ENCODE measurements at regions not wholly inside any gene's neighbourhood (a gene's known extent, or its start where the extent isn't known, plus 50 kb on each side); places are given as distances from the start of the nearest gene placed in this dataset.

DNA sequence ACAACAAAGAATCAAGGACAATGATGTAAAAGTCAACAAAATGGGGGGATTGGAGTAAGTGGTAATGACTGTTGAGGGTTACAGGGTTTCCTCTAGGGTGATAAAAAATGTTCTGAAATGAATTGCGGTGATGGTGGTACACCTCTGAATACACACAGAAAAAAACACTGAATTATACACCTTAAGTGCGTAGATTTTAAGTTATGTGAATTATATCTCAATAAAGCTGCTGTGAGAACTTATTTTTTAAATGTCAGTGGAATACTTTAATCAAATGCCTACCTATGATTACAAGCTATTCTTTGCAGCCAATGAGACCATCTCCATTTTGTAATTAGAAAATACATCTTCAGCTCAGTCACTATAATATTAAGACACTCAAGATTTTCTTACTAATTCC, 53.5 kb downstream of the ZNF608 start:
- TF ChIP-seq, protein P1, sequence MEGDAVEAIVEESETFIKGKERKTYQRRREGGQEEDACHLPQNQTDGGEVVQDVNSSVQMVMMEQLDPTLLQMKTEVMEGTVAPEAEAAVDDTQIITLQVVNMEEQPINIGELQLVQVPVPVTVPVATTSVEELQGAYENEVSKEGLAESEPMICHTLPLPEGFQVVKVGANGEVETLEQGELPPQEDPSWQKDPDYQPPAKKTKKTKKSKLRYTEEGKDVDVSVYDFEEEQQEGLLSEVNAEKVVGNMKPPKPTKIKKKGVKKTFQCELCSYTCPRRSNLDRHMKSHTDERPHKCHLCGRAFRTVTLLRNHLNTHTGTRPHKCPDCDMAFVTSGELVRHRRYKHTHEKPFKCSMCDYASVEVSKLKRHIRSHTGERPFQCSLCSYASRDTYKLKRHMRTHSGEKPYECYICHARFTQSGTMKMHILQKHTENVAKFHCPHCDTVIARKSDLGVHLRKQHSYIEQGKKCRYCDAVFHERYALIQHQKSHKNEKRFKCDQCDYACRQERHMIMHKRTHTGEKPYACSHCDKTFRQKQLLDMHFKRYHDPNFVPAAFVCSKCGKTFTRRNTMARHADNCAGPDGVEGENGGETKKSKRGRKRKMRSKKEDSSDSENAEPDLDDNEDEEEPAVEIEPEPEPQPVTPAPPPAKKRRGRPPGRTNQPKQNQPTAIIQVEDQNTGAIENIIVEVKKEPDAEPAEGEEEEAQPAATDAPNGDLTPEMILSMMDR (conservative IDR thresholded peaks at IDR 0.05; ENCODE audit: control insufficient read depth, insufficient read depth, low read depth, low read length) = no peak
- DNase-seq (ENCODE audit: low read depth) = no peak
- no peak overlapping the region for H3K4me3 ChIP-seq (ENCODE audit: control insufficient read depth, low read depth, low read length)

DNA sequence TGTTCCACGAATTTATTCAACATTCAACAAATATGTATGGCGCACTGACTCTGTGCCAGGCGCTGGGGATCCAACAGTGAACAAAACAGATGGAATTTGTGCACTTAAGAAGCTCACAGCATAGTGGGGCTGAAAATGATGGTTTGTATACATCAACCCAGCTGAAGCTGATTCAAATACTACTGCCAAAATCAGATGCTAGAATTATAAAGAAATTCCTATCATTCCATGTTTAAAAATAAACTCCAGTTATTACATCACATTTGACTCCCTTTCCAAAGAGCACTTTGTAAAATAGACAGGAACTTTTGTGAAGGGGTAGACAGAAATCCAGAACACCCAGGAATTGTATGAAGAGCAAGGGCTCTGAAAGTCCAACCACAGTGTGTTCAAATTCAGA, 54.1 kb downstream of the ZNF608 start:
- H3K4me3 ChIP-seq (ENCODE audit: control insufficient read depth, low read depth, low read length) = no peak overlapping the region
- TF ChIP-seq, protein P1 (conservative IDR thresholded peaks at IDR 0.05; ENCODE audit: control insufficient read depth, insufficient read depth, low read depth, low read length) = no peak
- DNase-seq (ENCODE audit: low read depth) = peak; percentile 12

DNA sequence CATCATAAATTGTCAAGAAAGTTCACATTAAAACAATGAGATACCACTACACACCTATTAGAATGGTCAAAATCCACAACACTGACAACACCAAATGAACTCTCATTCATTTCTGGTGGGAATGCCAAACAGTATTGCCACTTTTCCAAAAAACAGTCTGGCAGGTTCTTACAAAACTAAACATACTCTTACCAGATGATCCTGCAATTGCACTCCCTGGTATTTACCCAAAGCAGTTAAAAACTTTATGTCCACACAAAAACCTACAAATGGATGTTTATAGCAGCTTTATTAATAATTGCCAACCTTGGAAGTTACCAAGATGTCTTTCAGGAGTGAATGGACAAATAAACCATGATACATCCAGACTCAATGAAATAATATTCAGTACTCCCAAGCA, 56.8 kb downstream of the ZNF608 start:
- no peak for DNase-seq (ENCODE audit: low read depth)
- TF ChIP-seq, protein P1 (conservative IDR thresholded peaks at IDR 0.05; ENCODE audit: control insufficient read depth, insufficient read depth, low read depth, low read length) = no peak
- no peak overlapping the region for H3K4me3 ChIP-seq (ENCODE audit: control insufficient read depth, low read depth, low read length)

DNA sequence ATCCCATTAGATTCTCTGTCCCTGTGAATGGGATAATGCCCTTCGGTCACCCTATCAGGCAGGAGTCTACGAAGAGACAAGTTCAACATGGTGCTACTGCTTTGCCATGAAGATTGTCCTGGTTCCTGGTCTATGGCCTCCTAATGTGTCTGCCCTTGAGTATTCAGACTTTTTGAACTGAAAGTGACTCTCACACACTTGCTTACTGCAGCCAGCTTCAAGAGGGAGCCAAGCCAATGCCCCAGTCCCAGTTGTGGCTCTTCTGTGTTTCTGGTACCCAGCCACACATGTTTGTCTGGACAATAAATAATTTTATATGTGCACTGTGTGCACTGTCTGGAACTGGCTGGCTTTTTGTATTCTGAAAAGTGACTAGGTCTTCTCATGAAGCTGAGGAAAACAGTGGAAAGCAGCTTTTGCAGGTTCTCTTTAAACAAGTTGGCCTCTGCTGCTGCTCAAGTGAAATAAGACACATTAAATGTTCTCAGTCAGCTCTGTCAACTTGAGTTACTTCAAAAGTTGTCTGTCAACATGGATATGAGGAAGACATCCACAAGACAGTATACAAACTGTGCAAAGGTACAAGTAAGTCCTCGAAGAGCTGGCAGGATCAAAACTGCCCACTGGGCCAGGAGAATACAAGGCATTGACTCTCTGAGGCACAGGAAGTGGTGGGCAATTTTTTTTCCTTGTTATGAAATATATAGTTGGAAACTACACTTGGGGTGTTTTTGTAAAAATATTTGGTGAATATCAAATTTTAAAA, 60.0 kb downstream of the ZNF608 start:
- TF ChIP-seq, protein P1 (conservative IDR thresholded peaks at IDR 0.05; ENCODE audit: control insufficient read depth, insufficient read depth, low read depth, low read length) = no peak
- no peak for DNase-seq (ENCODE audit: low read depth)

DNA sequence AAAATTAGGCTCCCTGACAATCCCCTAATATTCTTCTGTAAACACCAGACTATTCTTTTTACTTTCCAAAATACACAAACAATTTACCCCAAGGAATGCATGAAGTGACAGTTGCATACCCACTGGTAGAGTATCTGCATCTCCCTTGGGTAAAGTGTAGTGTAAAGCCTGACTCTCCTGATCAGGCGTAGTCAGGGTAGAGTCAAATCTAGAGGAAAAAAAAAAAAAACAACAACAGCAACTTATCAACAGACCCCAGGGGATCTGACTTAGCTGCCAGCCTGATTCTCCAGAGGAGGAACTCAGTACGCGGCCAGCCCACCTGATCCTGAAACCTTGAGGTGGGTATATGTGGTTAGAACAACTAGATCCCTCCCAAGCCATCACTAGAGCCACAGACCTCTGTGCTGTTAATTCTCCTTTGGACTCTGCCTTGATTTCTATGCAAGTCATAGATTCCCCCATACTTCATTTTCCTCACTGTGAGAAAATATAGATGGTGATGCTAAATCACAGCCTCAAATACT, 61.0 kb downstream of the ZNF608 start:
- no peak overlapping the region for H3K4me3 ChIP-seq (ENCODE audit: control insufficient read depth, low read depth, low read length)
- TF ChIP-seq, protein P1 (conservative IDR thresholded peaks at IDR 0.05; ENCODE audit: control insufficient read depth, insufficient read depth, low read depth, low read length) = no peak
- no peak for DNase-seq (ENCODE audit: low read depth)

More for the DNA sequence above, 60.0 kb downstream of the ZNF608 start:
- H3K4me3 ChIP-seq (ENCODE audit: control insufficient read depth, low read depth, low read length) = no peak overlapping the region

DNA sequence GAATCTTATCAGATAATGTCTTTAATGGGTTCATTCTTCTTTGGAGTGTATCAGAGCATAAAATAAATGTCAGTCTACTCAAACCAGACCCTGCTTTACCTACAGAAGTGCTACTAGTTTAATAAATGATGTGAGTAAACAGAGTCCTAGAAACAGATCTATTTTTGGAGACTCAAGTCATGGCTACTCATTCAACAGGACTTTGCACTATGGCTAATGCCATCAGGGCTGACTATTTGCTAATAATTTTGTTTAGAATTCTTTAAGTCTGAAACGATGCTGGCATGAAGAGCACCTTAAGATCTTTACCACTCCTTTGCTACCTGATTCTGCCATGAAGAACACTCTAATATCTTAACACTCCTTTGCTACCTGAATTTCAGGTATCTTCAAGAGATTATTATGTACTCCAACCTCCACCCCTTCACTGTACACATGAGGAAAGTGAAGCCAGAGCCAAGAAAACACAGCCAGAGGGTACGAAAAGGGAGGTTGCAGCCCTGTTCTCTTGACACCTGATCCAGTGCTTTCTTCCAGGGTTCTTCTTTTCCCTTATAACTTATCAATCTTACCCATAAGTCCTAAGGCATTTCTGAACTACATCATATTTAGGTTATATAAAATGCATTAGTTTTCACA, 62.4 kb downstream of the ZNF608 start:
- no peak overlapping the region for H3K4me3 ChIP-seq (ENCODE audit: control insufficient read depth, low read depth, low read length)
- DNase-seq (ENCODE audit: low read depth) = no peak
- TF ChIP-seq, protein P1 (conservative IDR thresholded peaks at IDR 0.05; ENCODE audit: control insufficient read depth, insufficient read depth, low read depth, low read length) = no peak

All from fibroblast of mammary gland (primary cell).